Smooth muscle cell (in vitro differentiated cells): ENCODE measurements at regions not wholly inside any gene's neighbourhood (a gene's known extent, or its start where the extent isn't known, plus 50 kb on each side); places are given as distances from the start of the nearest gene placed in this dataset.

ENCODE experiments used
- DNase-seq: peaks from one replicate; lab custom pipeline; 2025; ENCODE audit not compliant: unreplicated experiment; lab: John Stamatoyannopoulos, UW
- H2AFZ ChIP-seq: fragments of 200-600 bp; sonication (generic); 2 replicates; pipeline ENCODE4 v1.6.0; 2016; ENCODE audit warnings: antibody characterized with exemption, low read depth, mild to moderate bottlenecking
- H3F3A ChIP-seq: fragments of 200-600 bp; sonication (generic); 2 replicates; pipeline ENCODE4 v1.6.0; 2017; ENCODE audit warnings: antibody characterized with exemption, low read depth
- H3K27ac ChIP-seq: fragments of 200-600 bp; sonication (generic); 2 replicates; pipeline ENCODE4 v1.5.1; 2016; ENCODE audit warnings: low read depth, mild to moderate bottlenecking
- H3K27me3 ChIP-seq: fragments of 200-600 bp; sonication (generic); 2 replicates; pipeline ENCODE4 v1.6.1; 2016; ENCODE audit warnings: low read depth, mild to moderate bottlenecking
- H3K36me3 ChIP-seq: fragments of 200-600 bp; sonication (generic); 2 replicates; pipeline ENCODE4 v1.5.1; 2016; ENCODE audit warnings: low read depth
- H3K4me1 ChIP-seq: fragments of 200-600 bp; sonication (generic); 2 replicates; pipeline ENCODE4 v1.5.1; 2016; ENCODE audit warnings: low read depth
- H3K4me2 ChIP-seq: fragments of 200-600 bp; sonication (generic); 2 replicates; pipeline ENCODE4 v1.6.0; 2016; ENCODE audit warnings: mild to moderate bottlenecking
- H3K4me3 ChIP-seq: fragments of 200-600 bp; sonication (generic); 2 replicates; pipeline ENCODE4 v1.5.1; 2016; ENCODE audit warnings: mild to moderate bottlenecking
- H3K79me2 ChIP-seq: fragments of 200-600 bp; sonication (generic); 2 replicates; pipeline ENCODE4 v1.6.0; 2016; ENCODE audit warnings: low read depth, mild to moderate bottlenecking
- H3K9ac ChIP-seq: fragments of 200-600 bp; sonication (generic); 2 replicates; pipeline ENCODE4 v1.6.0; 2016; ENCODE audit warnings: low read depth
- H3K9me3 ChIP-seq: fragments of 200-600 bp; sonication (generic); replicated peaks from 2 replicates; pipeline ENCODE4 v1.5.1; 2016; ENCODE audit warnings: low read depth
- H4K20me1 ChIP-seq: fragments of 200-600 bp; sonication (generic); 2 replicates; pipeline ENCODE4 v1.6.0; 2016; ENCODE audit warnings: low read depth
- WGBS: methylation state at CpG from one replicate; pipeline ENCODE4 v1.1.7; 2016; ENCODE audit warnings: low lambda C conversion rate; 5-methylcytosine and 5-hydroxymethylcytosine counted together
- TF ChIP-seq, protein P1 (sequence below): fragments of 200-600 bp; sonication (generic); IDR thresholded peaks from 2 replicates; pipeline ENCODE4 v1.5.1; 2017; ENCODE audit warnings: borderline replicate concordance, mild to moderate bottlenecking, antibody characterized with exemption; ENCODE audit not compliant: insufficient read depth, poor library complexity, severe bottlenecking

DNA sequence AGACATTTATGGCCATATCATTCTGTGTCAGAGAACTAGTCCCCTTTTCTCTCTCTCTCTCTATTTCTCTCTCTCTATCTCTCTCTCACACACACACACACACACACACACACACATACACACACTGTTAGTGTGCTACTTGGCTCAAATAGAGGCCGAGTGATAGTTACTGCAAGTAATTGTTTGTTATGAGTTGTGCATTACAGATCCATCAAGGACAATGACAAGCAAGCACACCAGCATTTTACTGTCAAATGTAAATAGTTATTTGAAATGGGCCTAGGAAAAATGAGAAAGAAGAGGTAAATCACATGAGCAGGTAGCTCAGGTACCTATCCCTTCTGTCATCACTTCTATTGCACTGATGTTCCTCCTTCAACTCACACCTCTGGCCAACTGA, 122.4 kb upstream of the CDH7 start:
- DNase-seq = no peak
- peaks cover 3% of the 10 kb centered on the region for H3K4me1 ChIP-seq
- 94% methylated on average over 1 of the region's 1 CpG for WGBS
- no peak overlapping the region for H3K4me3 ChIP-seq
- no peaks in the 10 kb centered on the region for H3K27me3 ChIP-seq
- H3K36me3 ChIP-seq = no peaks in the 10 kb centered on the region
- no peak overlapping the region for H3K4me2 ChIP-seq
- H2AFZ ChIP-seq = no peak overlapping the region
- no peaks in the 10 kb centered on the region for H4K20me1 ChIP-seq
- TF ChIP-seq, protein P1, sequence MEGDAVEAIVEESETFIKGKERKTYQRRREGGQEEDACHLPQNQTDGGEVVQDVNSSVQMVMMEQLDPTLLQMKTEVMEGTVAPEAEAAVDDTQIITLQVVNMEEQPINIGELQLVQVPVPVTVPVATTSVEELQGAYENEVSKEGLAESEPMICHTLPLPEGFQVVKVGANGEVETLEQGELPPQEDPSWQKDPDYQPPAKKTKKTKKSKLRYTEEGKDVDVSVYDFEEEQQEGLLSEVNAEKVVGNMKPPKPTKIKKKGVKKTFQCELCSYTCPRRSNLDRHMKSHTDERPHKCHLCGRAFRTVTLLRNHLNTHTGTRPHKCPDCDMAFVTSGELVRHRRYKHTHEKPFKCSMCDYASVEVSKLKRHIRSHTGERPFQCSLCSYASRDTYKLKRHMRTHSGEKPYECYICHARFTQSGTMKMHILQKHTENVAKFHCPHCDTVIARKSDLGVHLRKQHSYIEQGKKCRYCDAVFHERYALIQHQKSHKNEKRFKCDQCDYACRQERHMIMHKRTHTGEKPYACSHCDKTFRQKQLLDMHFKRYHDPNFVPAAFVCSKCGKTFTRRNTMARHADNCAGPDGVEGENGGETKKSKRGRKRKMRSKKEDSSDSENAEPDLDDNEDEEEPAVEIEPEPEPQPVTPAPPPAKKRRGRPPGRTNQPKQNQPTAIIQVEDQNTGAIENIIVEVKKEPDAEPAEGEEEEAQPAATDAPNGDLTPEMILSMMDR = no peak
- no peak overlapping the region for H3K27ac ChIP-seq
- H3K9ac ChIP-seq = no peak overlapping the region
- H3F3A ChIP-seq = no peaks in the 10 kb centered on the region
- H3K9me3 ChIP-seq = no peaks in the 10 kb centered on the region
- H3K79me2 ChIP-seq = no peaks in the 10 kb centered on the region

DNA sequence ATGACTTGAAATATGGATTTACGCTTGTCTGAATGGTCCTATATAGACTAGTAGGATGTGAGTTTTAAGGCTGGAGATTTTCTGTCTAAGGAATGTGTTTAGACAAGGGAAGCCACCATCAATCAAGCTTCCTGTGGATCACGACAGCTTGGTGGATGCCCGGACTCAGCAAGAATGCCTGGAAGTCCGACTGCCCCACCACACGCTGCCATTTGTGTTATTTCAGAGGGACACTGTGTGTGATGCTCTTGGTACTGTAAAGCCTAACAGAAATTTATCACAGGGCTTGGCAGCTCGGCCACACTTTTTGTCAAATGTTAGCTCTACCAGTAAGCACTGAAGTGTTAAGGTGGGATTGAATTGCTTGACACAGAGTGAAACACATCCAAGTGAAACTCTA, 127.1 kb upstream of the CDH7 start:
- Histone ChIP-seq H3K9ac (no peak overlapping the region), H3K27me3 (no peaks in the 10 kb centered on the region), H3K4me3 (no peak overlapping the region), H4K20me1 (no peaks in the 10 kb centered on the region), H3K27ac (no peak overlapping the region), H3F3A (no peaks in the 10 kb centered on the region), H3K4me2 (no peak overlapping the region), H3K36me3 (no peaks in the 10 kb centered on the region), H3K79me2 (no peaks in the 10 kb centered on the region), H3K9me3 (no peaks in the 10 kb centered on the region), H2AFZ (no peak overlapping the region), H3K4me1 (no peaks in the 10 kb centered on the region)
- TF ChIP-seq, protein P1 = no peak
- WGBS = 71% methylated on average over 6 of the region's 6 CpGs
- DNase-seq = no peak

DNA sequence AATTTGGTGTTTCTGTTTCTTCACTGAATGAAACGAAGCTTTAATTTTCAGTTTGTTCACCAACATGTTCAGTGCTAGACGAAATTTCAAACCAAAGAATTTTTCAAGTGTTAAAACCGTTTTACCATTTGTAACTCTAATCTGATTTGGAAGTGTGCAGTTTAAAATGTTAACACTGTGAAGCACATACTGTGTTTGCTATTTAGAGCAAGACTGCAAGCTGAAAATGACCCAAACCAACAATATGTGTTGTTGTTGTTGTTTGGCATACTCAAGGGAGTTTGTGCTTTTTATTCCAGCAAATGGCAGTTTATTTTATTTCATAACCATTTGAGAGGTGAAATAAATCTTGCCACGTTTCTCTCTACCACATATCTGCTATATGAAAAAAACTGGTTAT, 128.4 kb upstream of the CDH7 start:
- Histone ChIP-seq H3K27me3 (no peaks in the 10 kb centered on the region), H3K36me3 (no peaks in the 10 kb centered on the region), H2AFZ (no peak overlapping the region), H3K9ac (no peak overlapping the region), H4K20me1 (no peaks in the 10 kb centered on the region), H3K27ac (no peak overlapping the region), H3F3A (no peaks in the 10 kb centered on the region), H3K4me1 (no peaks in the 10 kb centered on the region), H3K79me2 (no peaks in the 10 kb centered on the region), H3K4me2 (no peak overlapping the region), H3K4me3 (no peak overlapping the region), H3K9me3 (no peaks in the 10 kb centered on the region)
- WGBS = 80% methylated on average over 4 of the region's 4 CpGs
- DNase-seq = no peak
- TF ChIP-seq, protein P1 = no peak

DNA sequence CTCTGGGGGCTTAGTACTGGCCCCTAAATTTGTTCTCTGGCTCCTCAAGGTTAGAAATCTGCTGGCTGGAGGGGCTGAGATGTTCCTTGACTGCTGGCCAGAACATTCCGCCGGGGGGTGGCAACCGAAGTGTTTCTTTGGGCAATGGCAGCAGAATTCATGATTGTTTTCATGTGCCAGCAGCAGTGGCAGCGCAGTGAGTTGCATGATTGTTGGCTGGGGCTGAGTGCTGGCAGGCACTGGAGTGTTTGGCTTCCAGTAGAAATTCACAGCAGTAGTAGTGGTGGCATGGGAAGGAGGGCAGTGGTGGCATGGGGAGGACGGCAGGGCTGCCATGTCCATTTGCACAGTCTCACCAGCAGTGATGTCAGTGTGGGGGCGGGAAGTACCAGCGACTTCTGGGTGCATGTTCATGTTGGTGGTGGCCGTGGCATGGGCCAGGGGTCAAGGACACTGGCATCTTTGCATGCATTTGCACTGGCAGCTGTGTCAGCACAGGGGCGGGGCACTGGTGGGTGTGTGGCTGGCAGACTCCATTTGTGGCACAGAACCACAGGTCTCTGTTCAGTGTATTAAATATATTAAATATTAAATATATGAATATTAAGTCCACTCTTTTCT, 130.6 kb upstream of the CDH7 start:
- H3K79me2 ChIP-seq = no peaks in the 10 kb centered on the region
- H2AFZ ChIP-seq = no peak overlapping the region
- WGBS = 97% methylated on average over 9 of the region's 9 CpGs
- H3K36me3 ChIP-seq = no peaks in the 10 kb centered on the region
- H3K4me3 ChIP-seq = no peak overlapping the region
- no peak for DNase-seq
- no peak overlapping the region for H3K9ac ChIP-seq
- H4K20me1 ChIP-seq = no peaks in the 10 kb centered on the region
- no peaks in the 10 kb centered on the region for H3K27me3 ChIP-seq
- no peaks in the 10 kb centered on the region for H3K4me1 ChIP-seq
- no peaks in the 10 kb centered on the region for H3K9me3 ChIP-seq
- no peaks in the 10 kb centered on the region for H3F3A ChIP-seq
- TF ChIP-seq, protein P1 = no peak
- H3K27ac ChIP-seq = no peak overlapping the region
- no peak overlapping the region for H3K4me2 ChIP-seq
